ENCODE measurements at regions not wholly inside any gene's neighbourhood (a gene's known extent, or its start where the extent isn't known, plus 50 kb on each side); places are given as distances from the start of the nearest gene placed in this dataset.

- TF ChIP-seq HMGXB3 (CRISPR knock-in tag; IDR thresholded peaks at IDR 0.05; ENCODE audit: borderline replicate concordance) (peak; percentile 57; the same call in 1 of the 2 replicates), MLLT10 (CRISPR knock-in tag; IDR thresholded peaks at IDR 0.05) (no peak), ZNF292 (CRISPR knock-in tag; IDR thresholded peaks at IDR 0.05; ENCODE audit: borderline replicate concordance, low read depth) (peak; percentile 25; the same call in 1 of the 2 replicates), FLYWCH1 (CRISPR knock-in tag; IDR thresholded peaks at IDR 0.05) (no peak), CHCHD3 (CRISPR knock-in tag; IDR thresholded peaks at IDR 0.05) (no peak), NFKBIZ (CRISPR knock-in tag; IDR thresholded peaks at IDR 0.05) (peak; percentile 64; the same call in 1 of the 2 replicates), ZMYM3 (CRISPR knock-in tag; IDR thresholded peaks at IDR 0.05) (peak; percentile 43), SRSF4 (IDR thresholded peaks at IDR 0.05; ENCODE audit: low read depth, low read length, poor library complexity, severe bottlenecking) (no peak), CENPT (CRISPR knock-in tag; IDR thresholded peaks at IDR 0.05; ENCODE audit: low read depth) (no peak), DR1 (CRISPR knock-in tag; IDR thresholded peaks at IDR 0.05) (no peak), JUN (CRISPR knock-in tag; IDR thresholded peaks at IDR 0.05) (0 out of 2 replicates have a peak, but pooled peaks have one; percentile 12), PCBP1 (IDR thresholded peaks at IDR 0.05; ENCODE audit: borderline replicate concordance, low read depth, low read length) (no peak), CBFB (CRISPR knock-in tag; IDR thresholded peaks at IDR 0.05) (0 out of 2 replicates have a peak, but pooled peaks have one; percentile 29), POLR2A (IDR thresholded peaks at IDR 0.05; ENCODE audit: insufficient read depth in 1 of 2, low read depth in 2 of 2, low read length in 2 of 2) (no peak), HBP1 (CRISPR knock-in tag; IDR thresholded peaks at IDR 0.05; ENCODE audit: low read depth) (0 out of 2 replicates have a peak, but pooled peaks have one; percentile 19), JUND (CRISPR knock-in tag; IDR thresholded peaks at IDR 0.05) (0 out of 2 replicates have a peak, but pooled peaks have one; percentile 25), HNRNPLL (IDR thresholded peaks at IDR 0.05; ENCODE audit: low read depth, low read length, poor library complexity, severe bottlenecking) (peak; percentile 46), TBX3 (IDR thresholded peaks at IDR 0.05; ENCODE audit: borderline replicate concordance) (no peak), ZNF121 (CRISPR knock-in tag; IDR thresholded peaks at IDR 0.05) (no peak), LRRFIP1 (CRISPR knock-in tag; conservative IDR thresholded peaks at IDR 0.05) (no peak), ETS1 (CRISPR knock-in tag; IDR thresholded peaks at IDR 0.05) (no peak)
Measured at GRCh38 chr20:22489626-22490286, 94.6 kb downstream of the FOXA2 start (continued).

Data from HepG2 (cell line).